ENCODE measurements at regions not wholly inside any gene's neighbourhood (a gene's known extent, or its start where the extent isn't known, plus 50 kb on each side); places are given as distances from the start of the nearest gene placed in this dataset.

GRCh38 chr5:29379619-29380018 is 1813.9 kb upstream of the CDH6 start:
- TF ChIP-seq GATA3 (IDR thresholded peaks at IDR 0.05; ENCODE audit: low read depth, low read length), result no peak
- no peak for TF ChIP-seq GATA2 (IDR thresholded peaks at IDR 0.05; ENCODE audit: low read depth, low read length)
